ENCODE measurements at regions not wholly inside any gene's neighbourhood (a gene's known extent, or its start where the extent isn't known, plus 50 kb on each side); places are given as distances from the start of the nearest gene placed in this dataset.

DNA sequence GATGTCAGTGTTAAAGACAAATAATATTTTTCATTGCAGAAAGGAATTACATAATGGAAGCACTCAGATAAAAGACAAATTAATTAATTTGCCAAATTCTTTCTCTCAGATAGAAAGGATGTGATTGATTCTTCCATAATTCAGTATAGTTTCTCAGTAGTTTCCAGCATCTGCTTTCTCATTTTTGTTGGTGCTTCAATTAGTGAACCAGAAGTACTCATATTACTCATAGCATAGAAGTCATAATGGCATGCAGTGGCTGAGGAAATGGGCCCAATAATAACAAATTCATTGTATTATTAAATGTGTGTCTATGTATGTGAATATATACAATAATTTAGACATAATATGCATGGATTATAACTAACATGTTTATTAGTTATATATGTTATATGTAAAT, 393.3 kb upstream of the TRAM1L1 start:
- no peak for TF ChIP-seq MEF2A (IDR thresholded peaks at IDR 0.05; ENCODE audit: borderline replicate concordance, low read depth)
- TF ChIP-seq, protein P1, sequence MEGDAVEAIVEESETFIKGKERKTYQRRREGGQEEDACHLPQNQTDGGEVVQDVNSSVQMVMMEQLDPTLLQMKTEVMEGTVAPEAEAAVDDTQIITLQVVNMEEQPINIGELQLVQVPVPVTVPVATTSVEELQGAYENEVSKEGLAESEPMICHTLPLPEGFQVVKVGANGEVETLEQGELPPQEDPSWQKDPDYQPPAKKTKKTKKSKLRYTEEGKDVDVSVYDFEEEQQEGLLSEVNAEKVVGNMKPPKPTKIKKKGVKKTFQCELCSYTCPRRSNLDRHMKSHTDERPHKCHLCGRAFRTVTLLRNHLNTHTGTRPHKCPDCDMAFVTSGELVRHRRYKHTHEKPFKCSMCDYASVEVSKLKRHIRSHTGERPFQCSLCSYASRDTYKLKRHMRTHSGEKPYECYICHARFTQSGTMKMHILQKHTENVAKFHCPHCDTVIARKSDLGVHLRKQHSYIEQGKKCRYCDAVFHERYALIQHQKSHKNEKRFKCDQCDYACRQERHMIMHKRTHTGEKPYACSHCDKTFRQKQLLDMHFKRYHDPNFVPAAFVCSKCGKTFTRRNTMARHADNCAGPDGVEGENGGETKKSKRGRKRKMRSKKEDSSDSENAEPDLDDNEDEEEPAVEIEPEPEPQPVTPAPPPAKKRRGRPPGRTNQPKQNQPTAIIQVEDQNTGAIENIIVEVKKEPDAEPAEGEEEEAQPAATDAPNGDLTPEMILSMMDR (IDR thresholded peaks at IDR 0.05), result no peak
- TF ChIP-seq GABPA (IDR thresholded peaks at IDR 0.05; ENCODE audit: low read depth), result no peak
- no peak for TF ChIP-seq MXI1 (IDR thresholded peaks at IDR 0.05; ENCODE audit: low read depth, low read length)
- no peak for TF ChIP-seq GATA2 (CRISPR knock-in tag; IDR thresholded peaks at IDR 0.05)
- TF ChIP-seq, protein P2, sequence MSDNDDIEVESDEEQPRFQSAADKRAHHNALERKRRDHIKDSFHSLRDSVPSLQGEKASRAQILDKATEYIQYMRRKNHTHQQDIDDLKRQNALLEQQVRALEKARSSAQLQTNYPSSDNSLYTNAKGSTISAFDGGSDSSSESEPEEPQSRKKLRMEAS (IDR thresholded peaks at IDR 0.05; ENCODE audit: low read depth), result no peak
- TF ChIP-seq, protein P3, sequence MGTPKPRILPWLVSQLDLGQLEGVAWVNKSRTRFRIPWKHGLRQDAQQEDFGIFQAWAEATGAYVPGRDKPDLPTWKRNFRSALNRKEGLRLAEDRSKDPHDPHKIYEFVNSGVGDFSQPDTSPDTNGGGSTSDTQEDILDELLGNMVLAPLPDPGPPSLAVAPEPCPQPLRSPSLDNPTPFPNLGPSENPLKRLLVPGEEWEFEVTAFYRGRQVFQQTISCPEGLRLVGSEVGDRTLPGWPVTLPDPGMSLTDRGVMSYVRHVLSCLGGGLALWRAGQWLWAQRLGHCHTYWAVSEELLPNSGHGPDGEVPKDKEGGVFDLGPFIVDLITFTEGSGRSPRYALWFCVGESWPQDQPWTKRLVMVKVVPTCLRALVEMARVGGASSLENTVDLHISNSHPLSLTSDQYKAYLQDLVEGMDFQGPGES (IDR thresholded peaks at IDR 0.05; ENCODE audit: low read depth, low read length), result no peak
- Histone ChIP-seq H3K27me3 (ENCODE audit: insufficient read depth) (no peaks in the 10 kb centered on the region), H2AFZ (ENCODE audit: low read depth) (no peak overlapping the region), H3K4me3 (ENCODE audit: low read depth in 2 of 2, low read length in 1 of 2) (no peak overlapping the region), H3K9ac (no peak overlapping the region), H3K9me3 (no peaks in the 10 kb centered on the region), H3K9me2 (no peaks in the 10 kb centered on the region), H3K27ac (ENCODE audit: low read depth in 2 of 2, low read length in 1 of 2) (no peak overlapping the region), H3F3A (replicated peaks; ENCODE audit: insufficient read depth) (no peaks in the 10 kb centered on the region), H3K4me2 (no peak overlapping the region), H3K36me3 (replicated peaks in 1 of 2; ENCODE audit: control insufficient read depth in 1 of 2, insufficient read depth in 2 of 2, low read length in 1 of 2) (no peaks in the 10 kb centered on the region), H4K20me1 (ENCODE audit: insufficient read depth) (no peaks in the 10 kb centered on the region), H3K4me1 (ENCODE audit: control insufficient read depth in 1 of 2, insufficient read depth in 2 of 2, low read depth in 1 of 2, low read length in 1 of 2) (no peaks in the 10 kb centered on the region; a peak in 1 of 4 replicates), H3K79me2 (ENCODE audit: insufficient read depth) (no peaks in the 10 kb centered on the region)
- DNase-seq, result no peak
- ChIA-PET CTCF (no interaction called here), POLR2A (no interaction called here)

DNA sequence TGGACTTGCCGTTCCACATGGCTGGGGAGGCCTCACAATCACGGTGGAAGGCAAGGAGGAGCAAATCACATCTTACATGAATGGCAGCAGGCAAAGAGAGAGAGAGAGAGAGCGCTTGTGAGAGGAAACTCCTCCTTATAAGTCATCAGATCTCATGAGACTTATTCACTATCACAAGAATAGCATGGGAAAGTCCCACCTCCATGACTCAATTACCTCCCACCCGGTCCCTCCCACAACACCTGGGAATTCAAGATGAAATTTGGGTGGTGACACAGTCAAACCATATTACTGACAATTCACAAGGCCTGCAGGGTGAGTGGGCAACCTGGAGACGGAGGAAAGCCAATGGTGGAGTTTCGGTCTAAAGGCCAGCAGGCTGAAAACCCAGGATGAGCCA, 394.3 kb upstream of the TRAM1L1 start:
- H3K27ac ChIP-seq (ENCODE audit: low read depth in 2 of 2, low read length in 1 of 2), result no peak overlapping the region
- no peaks in the 10 kb centered on the region for H3K79me2 ChIP-seq (ENCODE audit: insufficient read depth)
- no peaks in the 10 kb centered on the region for H4K20me1 ChIP-seq (ENCODE audit: insufficient read depth)
- 59% methylated on average over 6 of the region's 6 CpGs for WGBS (ENCODE audit: low lambda C conversion rate)
- H3K9me3 ChIP-seq, result no peaks in the 10 kb centered on the region
- CTCF ChIA-PET, result no interaction called here
- no peaks in the 10 kb centered on the region for H3K27me3 ChIP-seq (ENCODE audit: insufficient read depth)
- no peak overlapping the region for H3K4me2 ChIP-seq
- H3K4me3 ChIP-seq (ENCODE audit: low read depth in 2 of 2, low read length in 1 of 2), result no peak overlapping the region
- no peak overlapping the region for H2AFZ ChIP-seq (ENCODE audit: low read depth)
- DNase-seq, result no peak
- no peak overlapping the region for H3K9ac ChIP-seq
- POLR2A ChIA-PET, result no interaction called here
- no peaks in the 10 kb centered on the region; a peak in 1 of 4 replicates for H3K4me1 ChIP-seq (ENCODE audit: control insufficient read depth in 1 of 2, insufficient read depth in 2 of 2, low read depth in 1 of 2, low read length in 1 of 2)
- no peaks in the 10 kb centered on the region for H3F3A ChIP-seq (replicated peaks; ENCODE audit: insufficient read depth)
- no peaks in the 10 kb centered on the region for H3K36me3 ChIP-seq (replicated peaks in 1 of 2; ENCODE audit: control insufficient read depth in 1 of 2, insufficient read depth in 2 of 2, low read length in 1 of 2)
- no peak for TF ChIP-seq NRF1 (IDR thresholded peaks at IDR 0.05; ENCODE audit: low read depth, low read length)
- TF ChIP-seq, protein P4, sequence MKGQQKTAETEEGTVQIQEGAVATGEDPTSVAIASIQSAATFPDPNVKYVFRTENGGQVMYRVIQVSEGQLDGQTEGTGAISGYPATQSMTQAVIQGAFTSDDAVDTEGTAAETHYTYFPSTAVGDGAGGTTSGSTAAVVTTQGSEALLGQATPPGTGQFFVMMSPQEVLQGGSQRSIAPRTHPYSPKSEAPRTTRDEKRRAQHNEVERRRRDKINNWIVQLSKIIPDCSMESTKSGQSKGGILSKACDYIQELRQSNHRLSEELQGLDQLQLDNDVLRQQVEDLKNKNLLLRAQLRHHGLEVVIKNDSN (IDR thresholded peaks at IDR 0.05; ENCODE audit: borderline replicate concordance, low read depth), result no peak
- TF ChIP-seq YY1 (IDR thresholded peaks at IDR 0.05; ENCODE audit: low read depth), result no peak
- no peak for TF ChIP-seq NFIC (IDR thresholded peaks at IDR 0.05; ENCODE audit: borderline replicate concordance)
- TF ChIP-seq, protein P5, sequence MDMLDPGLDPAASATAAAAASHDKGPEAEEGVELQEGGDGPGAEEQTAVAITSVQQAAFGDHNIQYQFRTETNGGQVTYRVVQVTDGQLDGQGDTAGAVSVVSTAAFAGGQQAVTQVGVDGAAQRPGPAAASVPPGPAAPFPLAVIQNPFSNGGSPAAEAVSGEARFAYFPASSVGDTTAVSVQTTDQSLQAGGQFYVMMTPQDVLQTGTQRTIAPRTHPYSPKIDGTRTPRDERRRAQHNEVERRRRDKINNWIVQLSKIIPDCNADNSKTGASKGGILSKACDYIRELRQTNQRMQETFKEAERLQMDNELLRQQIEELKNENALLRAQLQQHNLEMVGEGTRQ (IDR thresholded peaks at IDR 0.05; ENCODE audit: borderline replicate concordance, low read depth, low read length), result no peak
- TF ChIP-seq, protein P2 (IDR thresholded peaks at IDR 0.05; ENCODE audit: low read depth), result no peak
- TF ChIP-seq, protein P6, sequence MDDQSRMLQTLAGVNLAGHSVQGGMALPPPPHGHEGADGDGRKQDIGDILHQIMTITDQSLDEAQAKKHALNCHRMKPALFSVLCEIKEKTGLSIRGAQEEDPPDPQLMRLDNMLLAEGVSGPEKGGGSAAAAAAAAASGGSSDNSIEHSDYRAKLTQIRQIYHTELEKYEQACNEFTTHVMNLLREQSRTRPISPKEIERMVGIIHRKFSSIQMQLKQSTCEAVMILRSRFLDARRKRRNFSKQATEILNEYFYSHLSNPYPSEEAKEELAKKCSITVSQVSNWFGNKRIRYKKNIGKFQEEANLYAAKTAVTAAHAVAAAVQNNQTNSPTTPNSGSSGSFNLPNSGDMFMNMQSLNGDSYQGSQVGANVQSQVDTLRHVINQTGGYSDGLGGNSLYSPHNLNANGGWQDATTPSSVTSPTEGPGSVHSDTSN (IDR thresholded peaks at IDR 0.05), result no peak
- TF ChIP-seq EZH2phosphoT487 (IDR thresholded peaks at IDR 0.05; ENCODE audit: borderline replicate concordance, low read depth), result no peak
- no peak for TF ChIP-seq SIN3A (IDR thresholded peaks at IDR 0.05; ENCODE audit: borderline replicate concordance, low read depth, low read length)
- no peak for TF ChIP-seq POLR2AphosphoS5 (IDR thresholded peaks at IDR 0.05; ENCODE audit: low read depth, low read length)
- no peak for TF ChIP-seq GATA2 (CRISPR knock-in tag; IDR thresholded peaks at IDR 0.05)
- H3K9me2 ChIP-seq, result no peaks in the 10 kb centered on the region

Measured in SK-N-SH (cell line).